GM23338 (cell line): ENCODE measurements at regions not wholly inside any gene's neighbourhood (a gene's known extent, or its start where the extent isn't known, plus 50 kb on each side); places are given as distances from the start of the nearest gene placed in this dataset.

Experiments used
- ATAC-seq: fragments of 200-7000 bp; cut with Tn5 transposase; 3 replicates; pipeline ENCODE4 v1.9.1; 2020
- DNase-seq: peaks from one replicate; pipeline ENCODE4 v3.0.0-alpha.2; 2015; ENCODE audit warnings: low spot score
- H2AFZ ChIP-seq: fragments of 200-600 bp; sonication (generic); 2 replicates; pipeline ENCODE4 v1.8.0; 2016; ENCODE audit warnings: antibody characterized with exemption, mild to moderate bottlenecking, moderate library complexity
- H3F3A ChIP-seq: fragments of 200-600 bp; sonication (generic); replicated peaks from 2 replicates; pipeline ENCODE4 v1.8.0; 2017; ENCODE audit warnings: antibody characterized with exemption, mixed run types, low read depth
- H3K27ac ChIP-seq: fragments of 200-600 bp; sonication (generic); 2 replicates; pipeline ENCODE4 v1.6.1; 2016; ENCODE audit warnings: low read depth
- H3K27me3 ChIP-seq: fragments of 200-600 bp; sonication (generic); 2 replicates; pipeline ENCODE4 v1.8.0; 2016; ENCODE audit warnings: mild to moderate bottlenecking, mixed run types, moderate library complexity; ENCODE audit not compliant: insufficient read depth
- H3K36me3 ChIP-seq: fragments of 200-600 bp; sonication (generic); 2 replicates; pipeline ENCODE4 v1.8.0; 2016; ENCODE audit warnings: mild to moderate bottlenecking; ENCODE audit not compliant: insufficient read depth
- H3K4me1 ChIP-seq: fragments of 200-600 bp; sonication (generic); 2 replicates; pipeline ENCODE4 v1.8.0; 2016; ENCODE audit warnings: mild to moderate bottlenecking, moderate library complexity; ENCODE audit not compliant: insufficient read depth
- H3K4me2 ChIP-seq: fragments of 200-600 bp; sonication (generic); 2 replicates; pipeline ENCODE4 v1.7.1; 2017; ENCODE audit warnings: mixed run types
- H3K4me3 ChIP-seq: fragments of 200-600 bp; sonication (generic); 2 replicates; pipeline ENCODE4 v1.6.1; 2016; ENCODE audit warnings: mixed run types
- H3K79me2 ChIP-seq: fragments of 200-600 bp; sonication (generic); replicated peaks from 2 replicates; pipeline ENCODE4 v1.8.0; 2017; ENCODE audit warnings: mild to moderate bottlenecking; ENCODE audit not compliant: insufficient read depth
- H3K9me2 ChIP-seq: fragments of 200-600 bp; sonication (generic); 2 replicates; pipeline ENCODE4 v1.8.0; 2017; ENCODE audit not compliant: insufficient read depth
- H4K20me1 ChIP-seq: fragments of 200-600 bp; sonication (generic); replicated peaks from 2 replicates; pipeline ENCODE4 v1.8.0; 2017; ENCODE audit warnings: mild to moderate bottlenecking; ENCODE audit not compliant: insufficient read depth
- H3K27ac Mint-ChIP-seq: 2 replicates; pipeline ENCODE4 v1.8.0; 2020; ENCODE audit warnings: inconsistent platforms, mild to moderate bottlenecking, moderate library complexity, mixed read lengths
- H3K27me3 Mint-ChIP-seq: 3 replicates; pipeline ENCODE4 v1.8.0; 2022; ENCODE audit warnings: low read depth, mild to moderate bottlenecking, moderate library complexity, mixed read lengths, inconsistent platforms; ENCODE audit not compliant: insufficient read depth, poor library complexity
- H3K36me3 Mint-ChIP-seq: 3 replicates; pipeline ENCODE4 v1.8.0; 2021; ENCODE audit warnings: low read depth, mild to moderate bottlenecking, inconsistent platforms, moderate library complexity, mixed read lengths
- H3K4me1 Mint-ChIP-seq: 3 replicates; pipeline ENCODE4 v1.8.0; 2020; ENCODE audit warnings: mild to moderate bottlenecking, inconsistent platforms, mixed read lengths
- H3K4me3 Mint-ChIP-seq: 3 replicates; pipeline ENCODE4 v1.8.0; 2021; ENCODE audit warnings: moderate library complexity, mild to moderate bottlenecking, inconsistent platforms, mixed read lengths
- H3K9me3 Mint-ChIP-seq: 3 replicates; pipeline ENCODE4 v1.8.0; 2020; ENCODE audit warnings: moderate library complexity, mild to moderate bottlenecking, inconsistent platforms, mixed read lengths
- CREB1 ChIP-seq: fragments of 250-450 bp; sonication (Bioruptor Pico); IDR thresholded peaks from 2 replicates; pipeline ENCODE4 v1.5.0; 2020; ENCODE audit warnings: low read depth, mild to moderate bottlenecking, moderate library complexity
- EZH2 ChIP-seq: fragments of 200-600 bp; sonication (generic); IDR thresholded peaks from one replicate; pipeline ENCODE4 v1.8.0; 2017; ENCODE audit warnings: antibody characterized with exemption, mild to moderate bottlenecking, low read depth; ENCODE audit not compliant: unreplicated experiment
- JUNB ChIP-seq: IDR thresholded peaks from one replicate; pipeline ENCODE4 v1.6.1; 2016; ENCODE audit warnings: antibody characterized with exemption; ENCODE audit not compliant: unreplicated experiment
- POLR2AphosphoS5 ChIP-seq: IDR thresholded peaks from 2 replicates; pipeline ENCODE4 v1.6.1; 2016; ENCODE audit warnings: antibody characterized with exemption, low read depth
- STAT1 ChIP-seq: IDR thresholded peaks from one replicate; pipeline ENCODE4 v1.6.1; 2016; ENCODE audit warnings: antibody characterized with exemption; ENCODE audit not compliant: unreplicated experiment
- ZNF114 ChIP-seq: fragments of 250-450 bp; sonication (Bioruptor Pico); IDR thresholded peaks from 2 replicates; pipeline ENCODE4 v1.5.0; 2020; ENCODE audit warnings: mild to moderate bottlenecking, moderate library complexity
- ZNF331 ChIP-seq: fragments of 250-450 bp; sonication (Bioruptor Pico); IDR thresholded peaks from 2 replicates; pipeline ENCODE4 v1.5.0; 2020; ENCODE audit warnings: low read depth, mild to moderate bottlenecking, moderate library complexity
- TF ChIP-seq, protein P1 (sequence below): IDR thresholded peaks from 2 replicates; pipeline ENCODE4 v1.6.1; 2016; ENCODE audit warnings: antibody characterized with exemption
- TF ChIP-seq, protein P2 (sequence below), 2 experiments: fragments of 200-600 bp in 1 of 2; sonication (generic) in 1 of 2; conservative IDR thresholded peaks; 2 replicates each; pipeline versions ENCODE4 v1.5.1 to v1.6.1; 2016 to 2017; ENCODE audit warnings: antibody characterized with exemption in 2 of 2, low read depth in 2 of 2, mild to moderate bottlenecking in 2 of 2, moderate library complexity in 1 of 2
- TF ChIP-seq, protein P3 (sequence below): IDR thresholded peaks from one replicate; pipeline ENCODE4 v1.6.1; 2018; ENCODE audit warnings: antibody characterized with exemption; ENCODE audit not compliant: unreplicated experiment

DNA sequence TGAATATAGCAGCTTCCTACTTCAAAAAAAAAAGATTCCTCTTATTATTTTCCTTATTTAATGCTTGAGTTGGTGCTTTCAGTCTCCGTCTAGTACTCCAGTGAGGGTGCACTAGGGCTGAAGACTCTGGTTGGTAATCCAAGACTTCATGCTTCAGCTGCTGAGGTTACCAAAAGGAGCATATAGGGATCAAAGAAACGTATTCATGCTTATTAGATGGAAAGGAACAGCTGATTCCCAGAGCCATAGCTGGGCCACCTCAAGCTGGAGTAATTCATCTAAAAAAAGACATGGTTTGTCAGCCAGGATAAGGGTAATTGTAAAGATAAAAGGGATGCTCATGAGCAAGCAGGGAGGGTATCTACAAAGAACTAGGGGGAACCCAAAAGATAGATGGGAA is 131.7 kb upstream of the FAM47B start:
- DNase-seq (no peak), ATAC-seq (no peak)
- H4K20me1 ChIP-seq, result no peaks in the 10 kb centered on the region
- no peaks in the 10 kb centered on the region for H3K4me1 ChIP-seq
- no peaks in the 10 kb centered on the region for H3K79me2 ChIP-seq
- no peak overlapping the region for H3K4me2 ChIP-seq
- no peaks in the 10 kb centered on the region for H3F3A ChIP-seq
- H3K9me2 ChIP-seq, result no peaks in the 10 kb centered on the region
- H3K27ac ChIP-seq, result no peak overlapping the region
- Mint-ChIP-seq H3K4me3 (no peak overlapping the region), H3K27ac (no peak overlapping the region), H3K36me3 (no peaks in the 10 kb centered on the region), H3K9me3 (no peaks in the 10 kb centered on the region), H3K4me1 (no peaks in the 10 kb centered on the region), H3K27me3 (no peaks in the 10 kb centered on the region)
- H3K27me3 ChIP-seq, result no peaks in the 10 kb centered on the region
- no peaks in the 10 kb centered on the region for H3K36me3 ChIP-seq
- no peak overlapping the region for H3K4me3 ChIP-seq
- no peak overlapping the region for H2AFZ ChIP-seq
- TF ChIP-seq STAT1 (no peak), CREB1 (CRISPR knock-in tag) (no peak), EZH2 (no peak), POLR2AphosphoS5 (no peak), JUNB (no peak)
- TF ChIP-seq, protein P1, sequence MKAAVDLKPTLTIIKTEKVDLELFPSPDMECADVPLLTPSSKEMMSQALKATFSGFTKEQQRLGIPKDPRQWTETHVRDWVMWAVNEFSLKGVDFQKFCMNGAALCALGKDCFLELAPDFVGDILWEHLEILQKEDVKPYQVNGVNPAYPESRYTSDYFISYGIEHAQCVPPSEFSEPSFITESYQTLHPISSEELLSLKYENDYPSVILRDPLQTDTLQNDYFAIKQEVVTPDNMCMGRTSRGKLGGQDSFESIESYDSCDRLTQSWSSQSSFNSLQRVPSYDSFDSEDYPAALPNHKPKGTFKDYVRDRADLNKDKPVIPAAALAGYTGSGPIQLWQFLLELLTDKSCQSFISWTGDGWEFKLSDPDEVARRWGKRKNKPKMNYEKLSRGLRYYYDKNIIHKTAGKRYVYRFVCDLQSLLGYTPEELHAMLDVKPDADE, result no peak
- TF ChIP-seq, protein P2, sequence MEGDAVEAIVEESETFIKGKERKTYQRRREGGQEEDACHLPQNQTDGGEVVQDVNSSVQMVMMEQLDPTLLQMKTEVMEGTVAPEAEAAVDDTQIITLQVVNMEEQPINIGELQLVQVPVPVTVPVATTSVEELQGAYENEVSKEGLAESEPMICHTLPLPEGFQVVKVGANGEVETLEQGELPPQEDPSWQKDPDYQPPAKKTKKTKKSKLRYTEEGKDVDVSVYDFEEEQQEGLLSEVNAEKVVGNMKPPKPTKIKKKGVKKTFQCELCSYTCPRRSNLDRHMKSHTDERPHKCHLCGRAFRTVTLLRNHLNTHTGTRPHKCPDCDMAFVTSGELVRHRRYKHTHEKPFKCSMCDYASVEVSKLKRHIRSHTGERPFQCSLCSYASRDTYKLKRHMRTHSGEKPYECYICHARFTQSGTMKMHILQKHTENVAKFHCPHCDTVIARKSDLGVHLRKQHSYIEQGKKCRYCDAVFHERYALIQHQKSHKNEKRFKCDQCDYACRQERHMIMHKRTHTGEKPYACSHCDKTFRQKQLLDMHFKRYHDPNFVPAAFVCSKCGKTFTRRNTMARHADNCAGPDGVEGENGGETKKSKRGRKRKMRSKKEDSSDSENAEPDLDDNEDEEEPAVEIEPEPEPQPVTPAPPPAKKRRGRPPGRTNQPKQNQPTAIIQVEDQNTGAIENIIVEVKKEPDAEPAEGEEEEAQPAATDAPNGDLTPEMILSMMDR (conservative IDR thresholded peaks at IDR 0.05; ENCODE audit: low read depth in 2 of 2), result no peak

DNA sequence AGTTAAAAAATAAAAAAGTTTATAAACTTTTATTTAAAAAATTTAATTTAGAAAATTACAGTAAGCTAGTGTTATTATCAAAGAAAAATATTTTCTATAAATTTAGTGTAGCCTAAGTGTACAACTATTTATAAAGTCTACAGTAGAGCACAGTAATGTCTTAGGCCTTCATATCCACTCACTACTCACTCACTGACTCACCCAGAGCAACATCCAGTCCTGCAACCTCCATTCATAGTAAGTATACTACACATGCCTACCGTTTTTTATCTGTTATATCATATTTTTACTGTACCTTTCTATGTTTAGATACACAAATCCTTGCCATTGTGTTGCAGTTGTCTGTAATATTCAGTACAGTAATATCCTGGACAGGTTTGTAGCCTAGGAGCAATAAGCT is 129.0 kb upstream of the FAM47B start:
- Histone ChIP-seq H2AFZ (no peak overlapping the region), H3K9me2 (no peaks in the 10 kb centered on the region), H4K20me1 (no peaks in the 10 kb centered on the region), H3K36me3 (no peaks in the 10 kb centered on the region), H3F3A (no peaks in the 10 kb centered on the region), H3K27ac (no peak overlapping the region), H3K4me2 (no peak overlapping the region), H3K27me3 (no peaks in the 10 kb centered on the region), H3K79me2 (no peaks in the 10 kb centered on the region), H3K4me3 (no peak overlapping the region), H3K4me1 (no peaks in the 10 kb centered on the region)
- Mint-ChIP-seq H3K9me3 (no peaks in the 10 kb centered on the region), H3K27me3 (no peaks in the 10 kb centered on the region), H3K27ac (no peak overlapping the region), H3K36me3 (no peaks in the 10 kb centered on the region), H3K4me3 (no peak overlapping the region), H3K4me1 (no peaks in the 10 kb centered on the region)
- DNase-seq (no peak), ATAC-seq (no peak)
- no peak for TF ChIP-seq STAT1
- no peak for TF ChIP-seq ZNF331

DNA sequence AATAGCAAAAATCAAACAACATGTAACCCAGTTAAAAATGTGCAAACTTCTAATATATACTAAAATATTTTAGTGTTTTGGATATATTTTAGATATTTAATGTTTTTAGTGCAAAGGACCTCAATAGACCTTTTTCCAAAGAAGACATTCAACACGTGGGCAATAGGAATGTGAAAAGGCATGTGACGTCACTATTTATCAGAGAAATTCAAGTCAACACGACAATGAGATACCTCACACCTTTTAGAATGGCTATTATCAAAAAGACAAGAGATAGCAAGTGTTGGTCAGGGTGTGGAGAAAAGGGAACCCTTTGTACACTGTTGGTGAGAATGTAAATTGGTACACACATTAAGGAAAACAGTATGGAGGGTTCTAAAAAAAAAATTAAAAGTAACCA is 115.6 kb upstream of the FAM47B start:
- Histone ChIP-seq H3K4me2 (no peak overlapping the region), H3K9me2 (no peaks in the 10 kb centered on the region), H3K4me1 (no peaks in the 10 kb centered on the region), H3K27me3 (no peaks in the 10 kb centered on the region), H3K27ac (no peak overlapping the region), H3K36me3 (no peaks in the 10 kb centered on the region), H4K20me1 (no peaks in the 10 kb centered on the region), H3K4me3 (no peak overlapping the region), H3F3A (no peaks in the 10 kb centered on the region), H2AFZ (no peak overlapping the region), H3K79me2 (no peaks in the 10 kb centered on the region)
- no peak overlapping the region for H3K27ac Mint-ChIP-seq
- TF ChIP-seq ZNF114 (CRISPR knock-in tag) (no peak), EZH2 (no peak), CREB1 (CRISPR knock-in tag) (no peak), JUNB (no peak)
- TF ChIP-seq, protein P3, sequence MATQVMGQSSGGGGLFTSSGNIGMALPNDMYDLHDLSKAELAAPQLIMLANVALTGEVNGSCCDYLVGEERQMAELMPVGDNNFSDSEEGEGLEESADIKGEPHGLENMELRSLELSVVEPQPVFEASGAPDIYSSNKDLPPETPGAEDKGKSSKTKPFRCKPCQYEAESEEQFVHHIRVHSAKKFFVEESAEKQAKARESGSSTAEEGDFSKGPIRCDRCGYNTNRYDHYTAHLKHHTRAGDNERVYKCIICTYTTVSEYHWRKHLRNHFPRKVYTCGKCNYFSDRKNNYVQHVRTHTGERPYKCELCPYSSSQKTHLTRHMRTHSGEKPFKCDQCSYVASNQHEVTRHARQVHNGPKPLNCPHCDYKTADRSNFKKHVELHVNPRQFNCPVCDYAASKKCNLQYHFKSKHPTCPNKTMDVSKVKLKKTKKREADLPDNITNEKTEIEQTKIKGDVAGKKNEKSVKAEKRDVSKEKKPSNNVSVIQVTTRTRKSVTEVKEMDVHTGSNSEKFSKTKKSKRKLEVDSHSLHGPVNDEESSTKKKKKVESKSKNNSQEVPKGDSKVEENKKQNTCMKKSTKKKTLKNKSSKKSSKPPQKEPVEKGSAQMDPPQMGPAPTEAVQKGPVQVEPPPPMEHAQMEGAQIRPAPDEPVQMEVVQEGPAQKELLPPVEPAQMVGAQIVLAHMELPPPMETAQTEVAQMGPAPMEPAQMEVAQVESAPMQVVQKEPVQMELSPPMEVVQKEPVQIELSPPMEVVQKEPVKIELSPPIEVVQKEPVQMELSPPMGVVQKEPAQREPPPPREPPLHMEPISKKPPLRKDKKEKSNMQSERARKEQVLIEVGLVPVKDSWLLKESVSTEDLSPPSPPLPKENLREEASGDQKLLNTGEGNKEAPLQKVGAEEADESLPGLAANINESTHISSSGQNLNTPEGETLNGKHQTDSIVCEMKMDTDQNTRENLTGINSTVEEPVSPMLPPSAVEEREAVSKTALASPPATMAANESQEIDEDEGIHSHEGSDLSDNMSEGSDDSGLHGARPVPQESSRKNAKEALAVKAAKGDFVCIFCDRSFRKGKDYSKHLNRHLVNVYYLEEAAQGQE, result no peak
- H3K9me3 Mint-ChIP-seq, result no peaks in the 10 kb centered on the region; the same call in 2 of the 3 replicates
- H3K36me3 Mint-ChIP-seq, result no peaks in the 10 kb centered on the region
- H3K4me1 Mint-ChIP-seq, result no peaks in the 10 kb centered on the region
- H3K27me3 Mint-ChIP-seq, result no peaks in the 10 kb centered on the region
- ATAC-seq, result no peak
- DNase-seq, result no peak
- H3K4me3 Mint-ChIP-seq, result no peak overlapping the region
